COLO668 (cell line): ENCODE measurements at regions not wholly inside any gene's neighbourhood (a gene's known extent, or its start where the extent isn't known, plus 50 kb on each side); places are given as distances from the start of the nearest gene placed in this dataset.
A peak's percentile ranks its signal among the peaks of the same experiment; 100 is the strongest.

Source experiments
- DNase-seq: peaks from one replicate; lab custom pipeline; 2025; ENCODE audit not compliant: unreplicated experiment; lab: John Stamatoyannopoulos, UW

DNA sequence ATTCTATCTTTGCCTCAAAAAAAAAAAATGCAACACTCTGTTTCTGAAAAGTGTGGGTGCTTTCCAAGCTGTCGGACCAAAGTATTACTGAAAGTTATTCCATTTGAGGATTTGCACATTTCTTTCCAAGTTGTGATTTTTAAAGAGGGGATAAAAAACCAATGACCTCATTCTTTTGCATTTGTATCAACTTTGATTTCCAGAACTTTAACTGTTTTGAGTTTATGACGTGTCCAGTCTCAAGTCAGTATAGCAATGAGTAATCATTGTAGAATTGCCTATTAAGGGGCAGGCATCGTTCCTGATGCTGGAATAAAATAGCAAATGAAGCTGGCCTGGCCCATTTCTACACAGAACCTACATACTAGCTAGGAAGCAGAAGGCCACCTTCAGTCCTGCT, 229.6 kb upstream of the RBFOX1 start:
- no peak for DNase-seq

DNA sequence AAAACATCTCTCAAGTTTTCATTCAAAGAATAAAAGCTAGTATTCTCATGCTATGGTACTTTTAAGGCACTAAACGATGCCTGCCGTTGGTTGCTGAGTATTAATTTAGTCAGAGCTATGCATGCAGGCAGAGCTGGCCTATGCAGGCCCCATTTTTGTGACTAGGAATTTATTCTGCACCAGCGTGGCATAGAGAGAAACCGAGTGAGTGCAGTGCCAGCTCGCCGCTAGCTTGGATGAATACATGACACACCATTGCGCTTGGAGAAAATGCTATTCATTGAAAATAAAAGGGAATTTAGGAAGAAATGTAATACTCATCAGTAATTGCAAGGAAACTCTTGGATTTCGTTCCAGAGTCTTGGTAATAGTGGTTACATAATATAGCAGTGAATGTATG, 231.6 kb upstream of the RBFOX1 start:
- DNase-seq, result no peak

- no peak for DNase-seq
Measured at GRCh38 chr16:7097518-7097917, 235.1 kb upstream of the RBFOX1 start.

GRCh38 chr16:7093511-7093910, 239.1 kb upstream of the RBFOX1 start:
- DNase-seq, result no peak

DNA sequence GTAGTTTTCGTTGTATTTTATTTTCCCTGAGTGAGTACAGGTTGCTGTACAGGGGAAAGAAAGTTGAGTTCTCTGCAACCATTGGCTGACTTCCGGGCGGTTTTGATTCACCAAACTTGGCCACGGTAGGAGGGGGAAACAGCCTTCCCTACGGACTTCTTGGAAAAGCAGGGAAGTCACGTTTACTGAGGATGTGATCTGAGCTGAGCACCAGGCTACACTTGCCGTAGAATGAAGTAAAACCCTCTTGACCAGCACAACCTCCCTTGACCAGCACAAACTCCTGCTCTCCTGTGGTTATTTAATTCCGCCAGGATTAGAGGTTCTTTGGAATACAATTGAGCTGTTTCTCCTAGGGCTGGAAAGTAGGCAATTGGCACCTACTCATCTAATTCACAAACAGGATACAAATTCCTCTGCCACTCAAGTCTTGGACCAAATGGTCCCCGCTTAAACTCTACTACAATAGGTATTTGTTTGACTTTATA, 242.0 kb upstream of the RBFOX1 start:
- no peak for DNase-seq

GRCh38 chr16:7089751-7090150, 242.9 kb upstream of the RBFOX1 start:
- no peak for DNase-seq

- no peak for DNase-seq
Measured at GRCh38 chr16:7088711-7089110, 243.9 kb upstream of the RBFOX1 start.

- no peak for DNase-seq
Measured at GRCh38 chr16:7086822-7087616, 245.6 kb upstream of the RBFOX1 start.

- DNase-seq, result no peak
Measured at GRCh38 chr16:7085776-7086175, 246.9 kb upstream of the RBFOX1 start.

- no peak for DNase-seq
Measured at GRCh38 chr16:7083096-7083495, 249.5 kb upstream of the RBFOX1 start.

DNA sequence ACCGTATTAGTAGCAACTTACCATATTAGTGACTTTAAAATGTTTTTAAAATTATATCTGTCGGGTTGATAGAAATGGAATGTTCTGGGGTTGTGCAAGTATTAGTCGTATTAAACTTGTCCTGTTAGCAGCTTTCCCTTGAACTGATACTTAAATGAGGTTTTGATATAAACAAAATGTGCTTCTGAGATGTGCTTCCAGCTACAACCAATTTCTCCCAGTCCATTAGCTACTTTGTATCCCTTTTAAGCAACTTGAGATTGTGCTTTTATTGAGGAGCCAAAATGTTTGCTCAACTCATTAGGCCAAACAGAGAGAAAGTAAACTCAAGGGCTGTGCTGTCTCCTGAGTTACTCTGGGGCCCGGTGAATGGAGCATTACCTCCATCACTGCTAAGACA, 255.0 kb upstream of the RBFOX1 start:
- DNase-seq, result no peak

- no peak for DNase-seq
Measured at GRCh38 chr16:7074715-7075114, 257.9 kb upstream of the RBFOX1 start.

GRCh38 chr16:7057458-7057857, 275.2 kb upstream of the RBFOX1 start:
- no peak for DNase-seq

GRCh38 chr16:7055443-7055842, 277.2 kb upstream of the RBFOX1 start:
- DNase-seq, result no peak

DNA sequence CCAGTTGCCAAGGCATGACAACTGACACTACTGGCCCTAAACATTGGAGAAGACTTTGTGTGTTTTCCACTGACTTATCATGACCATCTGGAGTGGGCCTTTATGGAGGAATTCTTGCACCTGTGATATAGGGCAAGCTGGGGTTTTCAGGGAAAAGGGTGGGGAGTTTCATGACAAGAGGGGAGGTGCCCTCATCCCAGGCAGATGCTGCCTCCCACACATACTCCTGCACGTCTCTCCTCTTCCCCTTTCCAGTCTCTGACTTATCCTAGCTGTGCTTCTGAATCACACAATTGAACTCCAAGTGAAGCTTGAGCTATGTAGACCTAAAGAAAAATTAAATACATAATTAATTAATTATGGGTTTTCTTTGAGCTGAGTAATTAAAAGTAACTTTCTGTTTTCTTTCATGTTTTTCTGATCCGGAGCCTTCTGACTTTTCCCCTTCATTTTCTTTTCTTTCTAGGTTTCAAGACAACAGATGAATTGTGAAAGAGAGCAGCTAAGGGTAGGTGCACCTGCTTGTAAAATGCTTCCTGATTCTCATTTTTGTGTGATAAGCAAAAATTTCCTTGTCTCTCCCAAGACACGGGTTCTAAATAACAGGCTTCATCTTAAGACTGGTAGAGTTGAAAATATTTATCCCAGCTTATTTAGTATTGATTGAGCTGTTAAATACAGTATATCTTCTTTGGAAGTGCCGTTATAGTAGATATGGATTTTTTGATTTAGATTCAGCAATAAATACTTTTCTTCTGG, 280.9 kb upstream of the RBFOX1 start:
- DNase-seq, result no peak

GRCh38 chr16:7044331-7044730, 288.3 kb upstream of the RBFOX1 start:
- DNase-seq, result no peak

DNA sequence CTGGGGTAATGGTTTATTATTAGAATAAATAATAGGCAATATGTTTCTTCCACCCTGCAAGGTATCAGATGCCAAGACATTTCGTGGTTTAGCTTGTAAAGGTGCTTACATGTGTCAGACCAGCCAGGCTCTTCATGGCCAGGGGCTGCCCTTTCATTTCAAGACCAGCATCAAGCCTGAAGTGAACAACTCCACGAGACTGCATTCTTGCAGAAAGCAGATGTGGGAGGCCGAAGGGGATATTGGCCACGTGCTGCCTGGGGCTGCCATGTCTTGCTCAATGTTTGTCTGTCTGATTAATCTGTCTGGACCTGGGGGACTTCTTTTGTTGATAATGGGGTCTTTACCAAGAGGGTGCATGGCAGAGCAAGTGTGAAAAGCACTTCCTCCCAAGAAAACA, 294.2 kb upstream of the RBFOX1 start:
- DNase-seq, result no peak

DNA sequence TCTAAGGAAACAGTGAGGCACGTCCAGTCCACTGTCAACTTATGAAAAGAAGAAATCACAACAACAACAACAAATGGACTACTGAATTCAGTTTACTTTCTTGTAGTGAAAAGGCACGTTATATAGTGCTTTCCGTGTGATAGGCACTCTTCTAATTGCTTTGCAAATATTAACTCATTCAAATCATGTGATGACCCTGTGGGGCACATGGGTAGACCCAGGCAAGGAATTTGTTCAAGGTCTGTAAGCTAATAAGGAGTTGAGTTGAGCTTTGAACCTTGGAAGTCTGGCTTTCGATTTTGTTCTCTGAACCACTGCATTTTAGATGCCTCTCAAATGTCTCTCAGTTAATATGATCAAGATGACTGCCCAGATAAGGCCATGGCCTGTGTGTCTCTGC, 295.1 kb upstream of the RBFOX1 start:
- no peak for DNase-seq

GRCh38 chr16:7031031-7031430, 301.6 kb upstream of the RBFOX1 start:
- DNase-seq, result no peak

DNA sequence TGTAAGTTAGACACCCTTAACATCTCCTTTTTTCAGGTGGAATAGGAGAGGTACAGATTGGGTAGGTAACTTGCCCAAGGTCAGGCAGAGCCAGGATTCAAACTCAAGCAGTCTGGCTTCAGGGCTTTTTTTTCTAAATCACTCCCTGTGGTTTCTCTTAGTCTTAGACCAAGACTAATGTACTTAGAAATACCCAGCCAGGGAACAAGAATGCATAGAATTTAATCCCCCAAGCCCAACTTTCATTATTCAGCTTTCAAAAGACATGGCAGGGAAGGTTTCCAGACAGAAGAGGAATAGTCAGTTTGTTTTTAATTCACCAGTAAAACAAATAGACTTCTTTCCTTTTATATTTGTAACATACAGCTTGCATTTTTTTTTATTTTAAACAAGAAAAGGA, 305.2 kb upstream of the RBFOX1 start:
- no peak for DNase-seq

DNA sequence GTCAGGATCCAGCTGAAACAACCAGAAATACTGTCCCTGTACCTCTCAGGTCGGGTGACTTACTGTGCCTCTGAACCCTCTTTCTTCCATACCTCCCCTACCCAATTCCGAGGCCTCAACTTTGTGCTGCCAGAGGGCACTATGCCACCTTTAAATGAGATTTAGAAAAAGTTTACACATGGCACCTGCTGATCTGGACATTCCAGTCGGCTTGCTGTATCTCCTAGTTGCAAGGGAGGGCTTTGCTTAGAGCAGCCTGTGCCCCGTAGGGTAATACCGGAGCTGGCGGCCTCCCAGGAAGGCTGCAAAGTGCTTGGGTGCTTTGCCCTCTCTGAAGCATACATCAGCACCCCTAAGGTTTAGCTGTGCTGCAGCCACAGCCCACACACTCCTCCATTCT, 306.0 kb upstream of the RBFOX1 start:
- no peak for DNase-seq

DNA sequence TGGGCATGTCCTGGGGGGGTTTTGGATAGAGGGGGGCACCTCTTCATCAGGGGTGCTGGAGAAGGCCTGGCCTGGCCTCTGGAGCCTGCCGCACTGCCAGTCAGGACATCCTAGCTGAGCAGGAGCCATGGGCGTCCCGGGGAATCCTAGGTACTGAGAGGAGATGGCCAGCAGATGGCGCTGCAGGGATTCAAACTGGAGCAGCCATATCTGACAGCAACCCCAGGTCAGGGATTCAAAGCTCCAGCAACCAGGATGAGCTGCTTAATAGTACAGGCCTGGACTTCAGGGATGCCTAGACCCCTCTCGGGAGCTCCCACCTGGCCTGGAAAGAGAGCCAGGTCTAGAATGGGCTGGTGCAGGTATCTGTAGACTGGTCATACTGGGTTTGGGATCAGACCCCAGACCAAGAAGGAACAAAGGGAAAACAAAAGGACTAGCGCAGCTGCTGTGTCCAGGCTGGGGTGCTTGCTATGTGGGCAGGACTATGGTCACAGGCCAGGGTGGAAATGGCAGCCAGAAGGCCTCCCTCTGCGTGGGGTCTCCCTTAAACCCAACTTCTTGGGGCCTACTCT, 306.9 kb upstream of the RBFOX1 start:
- DNase-seq, result peak; percentile 51
